LNCAP (cell line): ENCODE measurements at regions not wholly inside any gene's neighbourhood (a gene's known extent, or its start where the extent isn't known, plus 50 kb on each side); places are given as distances from the start of the nearest gene placed in this dataset.

ENCODE experiments used
- TF ChIP-seq, protein P1 (sequence below): fragments of 450-650 bp; IDR thresholded peaks from 2 replicates; pipeline ENCODE4 v1.5.1; 2017; ENCODE audit warnings: mild to moderate bottlenecking

DNA sequence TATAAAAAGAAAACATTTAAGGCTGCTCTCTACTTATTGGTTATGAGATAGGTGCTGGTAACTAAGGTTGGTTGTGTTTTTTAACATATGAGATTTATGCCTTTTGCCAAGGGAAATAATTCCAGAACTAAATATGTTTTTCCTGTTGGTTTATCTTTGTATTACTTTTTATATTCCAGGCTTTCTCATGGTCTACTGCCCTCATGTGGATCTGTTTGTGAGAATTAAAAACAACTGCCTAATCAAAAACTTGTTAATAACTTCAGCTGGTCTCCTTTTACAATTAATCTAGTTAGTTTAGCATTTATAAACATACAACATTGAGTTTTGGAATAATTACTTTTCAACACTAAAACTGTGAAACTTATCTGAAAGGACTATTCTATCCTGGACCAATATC, 1208.3 kb downstream of the ADGRL3 start:
- TF ChIP-seq, protein P1, sequence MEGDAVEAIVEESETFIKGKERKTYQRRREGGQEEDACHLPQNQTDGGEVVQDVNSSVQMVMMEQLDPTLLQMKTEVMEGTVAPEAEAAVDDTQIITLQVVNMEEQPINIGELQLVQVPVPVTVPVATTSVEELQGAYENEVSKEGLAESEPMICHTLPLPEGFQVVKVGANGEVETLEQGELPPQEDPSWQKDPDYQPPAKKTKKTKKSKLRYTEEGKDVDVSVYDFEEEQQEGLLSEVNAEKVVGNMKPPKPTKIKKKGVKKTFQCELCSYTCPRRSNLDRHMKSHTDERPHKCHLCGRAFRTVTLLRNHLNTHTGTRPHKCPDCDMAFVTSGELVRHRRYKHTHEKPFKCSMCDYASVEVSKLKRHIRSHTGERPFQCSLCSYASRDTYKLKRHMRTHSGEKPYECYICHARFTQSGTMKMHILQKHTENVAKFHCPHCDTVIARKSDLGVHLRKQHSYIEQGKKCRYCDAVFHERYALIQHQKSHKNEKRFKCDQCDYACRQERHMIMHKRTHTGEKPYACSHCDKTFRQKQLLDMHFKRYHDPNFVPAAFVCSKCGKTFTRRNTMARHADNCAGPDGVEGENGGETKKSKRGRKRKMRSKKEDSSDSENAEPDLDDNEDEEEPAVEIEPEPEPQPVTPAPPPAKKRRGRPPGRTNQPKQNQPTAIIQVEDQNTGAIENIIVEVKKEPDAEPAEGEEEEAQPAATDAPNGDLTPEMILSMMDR, result 0 out of 2 replicates have a peak, but pooled peaks have one; percentile 22

DNA sequence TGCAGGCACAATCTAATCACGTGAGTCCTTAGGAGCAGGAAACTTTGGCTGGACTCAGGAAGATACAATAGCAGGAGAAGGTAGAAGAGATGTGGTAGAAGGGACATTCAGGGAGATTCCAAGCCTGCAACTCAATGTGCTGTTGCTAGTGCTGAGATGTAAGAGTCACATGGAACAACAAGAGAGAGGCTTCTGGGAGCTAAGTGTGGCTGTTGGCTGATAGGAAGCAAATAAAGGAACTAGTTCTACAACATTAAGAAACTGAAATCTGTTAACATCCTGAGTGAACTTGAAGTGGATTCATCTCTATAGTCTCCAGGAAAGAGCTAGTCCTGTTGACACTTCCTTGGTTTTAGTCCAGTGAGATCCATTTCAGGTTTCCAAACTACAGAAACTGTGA, 1207.4 kb downstream of the ADGRL3 start:
- TF ChIP-seq, protein P1, result no peak

DNA sequence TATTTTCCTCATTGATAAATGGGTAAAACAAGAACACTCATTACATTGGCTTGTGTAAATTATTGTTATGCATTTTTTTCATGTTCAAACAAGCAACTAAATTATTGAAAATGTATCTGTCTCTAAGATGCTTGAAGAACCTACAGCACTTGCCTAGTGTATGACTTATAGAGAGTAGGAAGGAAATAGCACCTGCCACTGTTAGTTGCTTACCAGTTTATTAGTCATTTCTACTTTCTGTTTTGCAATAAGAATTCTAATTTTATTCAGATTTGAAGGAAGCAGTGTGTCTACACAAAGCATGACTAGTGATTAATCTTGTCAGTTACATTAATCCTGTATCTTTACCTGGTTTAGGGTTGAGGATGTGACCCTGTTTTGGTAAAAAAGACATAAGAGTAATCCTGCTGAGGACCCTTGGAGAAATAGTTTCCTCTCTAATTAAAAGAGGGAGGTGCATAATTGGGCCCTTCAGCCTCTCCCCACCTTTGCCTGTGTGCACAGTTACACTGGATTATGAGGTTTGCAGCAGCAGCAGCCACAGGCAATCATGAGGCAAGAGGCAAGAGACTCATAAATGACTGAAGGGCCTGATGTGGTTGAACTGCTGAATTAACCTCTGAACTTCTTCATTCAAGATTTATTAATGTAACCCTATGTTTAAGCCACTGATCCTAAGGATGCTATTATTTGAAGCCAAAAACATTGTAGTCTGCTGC, 1202.1 kb downstream of the ADGRL3 start:
- TF ChIP-seq, protein P1, result no peak

DNA sequence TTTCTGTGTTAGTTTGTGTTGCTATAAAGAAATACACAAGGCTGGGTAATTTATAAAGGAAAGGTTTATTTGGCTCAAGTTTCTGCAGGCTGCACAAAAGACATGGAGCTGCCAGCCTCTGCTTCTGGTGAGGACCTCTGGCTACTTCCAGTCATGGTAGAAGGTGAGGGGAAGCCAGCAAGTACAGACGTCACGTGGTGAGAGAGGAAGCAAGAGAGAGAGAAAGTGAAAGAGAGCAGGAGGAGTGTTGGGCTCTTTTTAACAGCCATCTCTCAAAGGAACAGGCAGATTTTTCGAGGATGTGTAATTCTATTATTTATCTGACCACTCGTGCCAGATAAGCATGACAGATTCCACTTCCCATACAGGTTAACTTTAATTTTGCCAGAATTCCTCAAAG, 1199.1 kb downstream of the ADGRL3 start:
- TF ChIP-seq, protein P1, result no peak

DNA sequence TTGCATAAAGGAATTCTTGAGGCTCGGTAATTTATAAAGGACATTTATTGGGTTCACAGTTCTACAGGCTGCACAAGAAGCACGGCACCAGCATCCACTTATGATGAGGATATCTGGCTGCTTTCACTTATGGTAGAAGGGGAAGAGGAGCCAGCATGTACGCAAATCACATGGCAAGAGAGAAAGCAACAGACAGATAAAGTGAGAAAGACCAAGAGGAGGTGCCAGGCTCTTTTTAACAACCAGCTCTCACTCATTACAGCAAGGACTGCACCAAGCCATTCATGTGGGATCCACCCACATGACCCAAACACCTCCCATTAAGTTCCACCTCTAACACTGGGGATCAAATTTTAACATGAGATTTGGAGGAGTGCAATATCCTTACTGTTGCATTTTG, 1198.2 kb downstream of the ADGRL3 start:
- TF ChIP-seq, protein P1, result no peak

DNA sequence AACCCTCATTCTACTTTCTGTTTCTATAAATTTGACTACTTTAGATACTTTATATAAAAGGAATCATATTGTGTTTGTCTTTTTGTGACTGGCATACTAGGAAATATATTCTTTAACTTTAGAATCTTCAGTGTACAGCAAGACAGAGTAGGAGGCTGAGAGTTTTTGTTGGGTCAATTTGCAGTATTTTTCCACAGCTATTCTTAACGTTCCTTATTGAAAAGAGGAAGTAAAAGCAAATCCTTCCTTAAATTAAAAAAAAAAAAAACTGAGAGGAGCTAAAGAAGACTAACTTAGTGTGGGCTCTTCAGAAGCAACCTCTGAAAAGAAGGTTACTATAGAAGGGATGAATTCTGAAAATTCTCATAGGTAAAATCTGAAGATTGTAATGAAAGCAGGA, 1194.6 kb downstream of the ADGRL3 start:
- TF ChIP-seq, protein P1, result no peak

DNA sequence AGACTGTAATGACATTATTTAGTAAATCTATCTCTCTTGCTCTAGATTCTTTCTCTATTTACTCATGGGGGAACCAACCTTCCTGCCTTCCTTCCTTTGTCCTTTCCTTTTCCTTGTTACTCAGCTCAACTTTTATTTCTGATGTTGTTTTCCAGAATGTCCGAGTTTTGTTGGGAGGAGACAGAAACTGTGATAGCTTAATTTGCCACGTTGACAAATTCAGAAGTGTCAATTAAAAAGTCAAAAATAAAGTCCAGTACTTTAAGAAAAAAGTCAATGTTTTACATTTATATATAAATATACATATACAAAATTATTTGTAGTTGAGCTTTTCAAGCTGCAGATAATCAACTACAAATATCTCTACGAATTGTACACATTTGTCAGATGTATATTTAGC, 1187.7 kb downstream of the ADGRL3 start:
- TF ChIP-seq, protein P1, result no peak

DNA sequence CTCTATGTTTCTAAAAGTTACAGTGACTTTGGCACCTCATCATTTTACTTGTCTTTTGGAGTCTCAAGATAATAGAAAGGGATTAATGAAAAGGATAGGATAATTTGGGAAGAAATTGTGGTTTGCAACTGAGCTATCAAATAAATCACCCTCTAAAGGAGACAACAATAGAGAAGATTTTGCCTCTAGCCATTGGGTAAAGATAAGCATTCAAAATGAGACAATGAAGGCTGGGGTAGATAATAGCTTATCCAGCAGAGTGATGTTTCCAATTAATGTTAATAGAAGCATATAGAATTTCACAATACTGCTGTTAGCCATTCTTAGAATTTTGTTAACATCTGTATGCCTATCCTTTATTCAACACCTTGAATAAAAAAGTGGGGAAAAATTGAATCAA, 1177.6 kb downstream of the ADGRL3 start:
- TF ChIP-seq, protein P1, result no peak
